ENCODE measurements at regions not wholly inside any gene's neighbourhood (a gene's known extent, or its start where the extent isn't known, plus 50 kb on each side); places are given as distances from the start of the nearest gene placed in this dataset.
"Not testable (repeated sequence)": the region's sequence is repeated elsewhere in the genome, so short reads cannot be mapped to it uniquely, and the experiment has no call there.

DNA sequence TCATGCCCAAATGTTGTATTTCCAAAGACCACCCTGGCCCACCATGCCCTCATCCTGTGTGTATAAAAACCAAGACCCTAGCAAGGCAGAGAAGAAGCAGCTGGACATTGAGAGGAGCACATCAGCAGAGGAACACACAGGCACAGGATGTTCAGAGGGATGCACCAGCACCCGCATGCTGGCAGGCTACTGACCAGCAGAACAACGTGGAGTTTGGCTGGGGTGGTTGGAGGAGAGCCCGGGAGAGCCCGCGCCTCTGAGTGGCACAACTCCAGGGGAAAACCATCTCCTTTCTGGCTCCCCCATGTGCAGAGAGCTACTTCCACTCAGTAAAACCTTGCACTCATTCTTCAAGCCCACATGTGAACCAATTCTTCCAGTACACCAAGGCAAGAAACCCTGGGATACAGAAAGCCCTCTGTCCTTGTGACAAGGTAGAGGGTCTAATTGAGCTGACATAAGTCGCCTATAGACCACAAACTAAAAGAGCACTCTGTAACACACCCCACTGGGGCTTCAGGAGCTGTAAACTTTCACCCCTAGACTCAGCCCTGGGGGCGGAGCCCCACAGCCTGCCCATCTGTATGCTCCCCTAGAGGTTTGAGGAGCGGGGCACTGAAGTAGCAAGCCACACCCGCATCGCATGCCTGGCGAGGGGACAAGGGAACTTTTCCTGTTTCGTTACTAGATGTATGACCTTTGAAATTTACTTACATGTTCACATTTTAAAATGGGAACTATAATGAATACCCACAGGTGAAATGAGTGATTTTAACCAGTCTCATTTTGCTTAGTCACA lies 831.5 kb upstream of the CITED2 start:
- no peaks in the 10 kb centered on the region for H3K27me3 Mint-ChIP-seq
- ATAC-seq (replicated peaks) (no peak), DNase-seq (no peak)
- H3K4me1 Mint-ChIP-seq, result no peaks in the 10 kb centered on the region
- H3K4me3 Mint-ChIP-seq, result no peak overlapping the region
- H3K9me3 Mint-ChIP-seq, result no peaks in the 10 kb centered on the region
- no peaks in the 10 kb centered on the region for H3K36me3 Mint-ChIP-seq
- H3K27ac Mint-ChIP-seq, result no peak overlapping the region

DNA sequence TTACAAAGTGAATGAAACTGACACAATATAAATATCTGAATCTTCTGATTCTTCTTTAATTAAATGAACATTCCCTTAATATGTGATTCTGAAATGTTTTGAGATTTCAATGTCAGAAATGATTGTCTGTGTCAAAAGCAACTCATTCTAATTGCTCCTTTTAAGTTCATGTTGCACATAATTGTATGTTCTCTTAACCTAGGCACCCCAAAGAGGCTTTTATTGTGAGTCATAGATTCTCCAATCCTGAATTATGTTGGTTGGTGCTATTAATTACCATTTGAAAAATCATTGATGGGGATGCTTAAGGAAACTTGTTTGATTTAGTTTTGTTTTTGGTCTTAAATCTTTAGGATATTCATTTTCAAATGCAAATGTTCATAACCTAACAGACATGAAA lies 829.7 kb upstream of the CITED2 start:
- Mint-ChIP-seq H3K36me3 (no peaks in the 10 kb centered on the region), H3K9me3 (no peaks in the 10 kb centered on the region), H3K27me3 (no peaks in the 10 kb centered on the region), H3K4me1 (no peaks in the 10 kb centered on the region), H3K27ac (no peak overlapping the region), H3K4me3 (no peak overlapping the region)
- no peak for ATAC-seq (replicated peaks)
- no peak for DNase-seq

DNA sequence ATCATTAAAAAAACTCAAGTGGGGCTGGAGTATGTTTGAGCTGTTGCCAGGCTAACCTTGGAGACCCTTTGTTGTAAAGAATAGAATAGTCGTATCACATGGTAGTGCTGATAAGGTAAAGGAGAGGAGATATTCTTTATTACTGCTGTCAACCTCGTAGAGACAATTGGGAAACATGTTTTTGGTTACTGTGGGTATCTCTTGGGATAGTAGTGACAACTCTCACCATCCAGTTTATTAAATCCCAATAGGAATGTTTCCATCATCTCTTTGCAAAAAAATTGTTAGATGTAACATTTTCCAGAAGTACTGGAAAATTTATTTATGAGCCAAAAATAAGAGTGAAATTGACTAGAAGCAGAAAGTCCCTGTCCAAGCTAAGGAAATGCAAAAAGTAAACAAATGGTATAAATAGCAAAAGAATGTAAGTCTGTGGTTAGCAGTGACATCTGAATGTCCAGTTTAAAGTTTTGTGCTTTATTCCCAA lies 829.3 kb upstream of the CITED2 start:
- Mint-ChIP-seq H3K27ac (no peak overlapping the region), H3K27me3 (no peaks in the 10 kb centered on the region), H3K9me3 (no peaks in the 10 kb centered on the region), H3K4me3 (no peak overlapping the region), H3K4me1 (no peaks in the 10 kb centered on the region), H3K36me3 (no peaks in the 10 kb centered on the region)
- DNase-seq (no peak), ATAC-seq (replicated peaks) (no peak)

DNA sequence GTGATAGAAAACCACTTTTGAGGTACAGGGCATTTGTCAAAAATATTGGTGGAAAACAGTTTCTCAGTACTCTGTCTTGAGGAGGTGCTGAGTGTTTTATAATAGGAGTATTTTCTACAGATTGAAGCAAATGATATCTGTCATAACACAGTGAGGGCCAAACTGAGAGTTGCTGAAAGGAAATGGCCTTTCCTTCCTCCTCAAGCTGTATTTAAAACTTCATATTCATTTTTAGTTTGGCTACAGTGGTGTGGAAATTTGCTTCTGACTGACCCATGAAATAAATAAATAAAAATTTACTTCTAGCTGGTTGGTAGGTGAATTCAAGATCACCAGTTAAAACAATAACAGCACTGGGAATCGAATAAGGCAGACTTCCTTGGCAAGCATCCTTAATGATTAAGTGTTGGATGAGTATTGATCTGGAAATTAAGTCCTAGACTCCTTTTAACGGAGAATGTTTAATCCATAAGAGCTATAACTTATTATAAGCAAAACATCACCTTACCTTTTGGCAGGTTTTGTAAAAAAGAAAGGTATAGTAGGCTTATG lies 828.6 kb upstream of the CITED2 start:
- no peak overlapping the region for H3K4me3 Mint-ChIP-seq
- ATAC-seq (replicated peaks) (no peak), DNase-seq (no peak)
- no peaks in the 10 kb centered on the region for H3K36me3 Mint-ChIP-seq
- no peaks in the 10 kb centered on the region for H3K4me1 Mint-ChIP-seq
- H3K27ac Mint-ChIP-seq, result no peak overlapping the region
- H3K9me3 Mint-ChIP-seq, result no peaks in the 10 kb centered on the region
- no peaks in the 10 kb centered on the region for H3K27me3 Mint-ChIP-seq

DNA sequence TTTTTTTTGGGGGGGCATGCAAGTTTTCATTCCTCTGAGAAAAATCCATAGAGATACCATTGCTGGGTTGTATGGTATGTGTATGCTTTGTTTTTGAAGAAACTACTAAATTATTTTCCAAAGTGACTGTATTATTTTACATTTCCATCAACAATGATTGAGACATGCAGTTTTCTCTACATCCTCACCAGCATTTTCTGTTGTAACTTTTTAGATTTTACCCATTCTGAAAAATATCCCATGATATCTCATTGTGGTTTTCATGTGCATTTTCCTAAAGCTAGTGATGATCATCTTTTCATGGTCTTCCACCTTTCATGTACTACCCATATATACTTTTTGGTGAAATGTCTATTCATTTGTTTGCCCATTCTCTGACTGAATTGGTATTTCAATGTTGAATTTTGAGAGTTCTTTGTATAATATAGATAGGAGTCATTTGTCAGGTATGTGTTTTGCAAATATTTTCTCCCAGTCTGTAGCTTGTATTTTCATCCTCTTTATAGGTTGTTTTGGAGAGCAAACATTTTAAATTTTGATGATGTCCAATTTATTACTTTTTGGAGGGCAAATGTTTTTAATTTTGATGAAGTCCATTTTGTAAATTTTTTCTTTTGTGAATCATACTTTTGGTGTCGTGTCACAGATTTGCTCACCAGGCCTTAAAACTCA lies 827.5 kb upstream of the CITED2 start:
- ATAC-seq (replicated peaks), result no peak
- H3K27me3 Mint-ChIP-seq, result no peaks in the 10 kb centered on the region

DNA sequence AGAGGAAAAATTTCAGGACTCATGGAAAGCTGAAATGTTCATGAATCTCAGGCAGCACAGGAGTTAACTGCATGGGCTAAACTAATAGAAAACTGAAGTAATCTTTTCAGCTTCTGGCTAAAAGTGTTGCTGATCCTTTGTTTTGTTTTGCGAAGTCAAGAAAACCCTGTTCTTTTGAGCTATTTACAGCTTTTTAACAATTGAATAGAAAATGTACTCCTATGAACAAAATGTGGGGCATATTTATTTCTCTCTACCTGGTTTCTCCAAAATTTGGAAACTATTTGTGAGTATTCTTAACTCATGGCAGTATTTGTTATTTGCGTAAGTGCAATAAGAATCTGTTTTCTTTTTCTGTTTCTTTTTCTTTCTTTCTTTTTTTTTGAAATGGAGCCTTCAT lies 818.8 kb upstream of the CITED2 start:
- no peak overlapping the region for H3K27ac Mint-ChIP-seq
- ATAC-seq (replicated peaks) (no peak), DNase-seq (no peak)
- no peaks in the 10 kb centered on the region for H3K36me3 Mint-ChIP-seq
- no peaks in the 10 kb centered on the region for H3K27me3 Mint-ChIP-seq
- no peaks in the 10 kb centered on the region for H3K4me1 Mint-ChIP-seq
- H3K4me3 Mint-ChIP-seq, result no peak overlapping the region
- peaks cover 12 to 15% of the 10 kb centered on the region in 2 donors for H3K9me3 Mint-ChIP-seq

More for the DNA sequence above, 827.5 kb upstream of the CITED2 start:
- no peaks in the 10 kb centered on the region for H3K36me3 Mint-ChIP-seq
- H3K9me3 Mint-ChIP-seq, result no peaks in the 10 kb centered on the region
- no peak overlapping the region for H3K27ac Mint-ChIP-seq
- H3K4me3 Mint-ChIP-seq, result no peak overlapping the region
- no peak for DNase-seq
- no peaks in the 10 kb centered on the region for H3K4me1 Mint-ChIP-seq

DNA sequence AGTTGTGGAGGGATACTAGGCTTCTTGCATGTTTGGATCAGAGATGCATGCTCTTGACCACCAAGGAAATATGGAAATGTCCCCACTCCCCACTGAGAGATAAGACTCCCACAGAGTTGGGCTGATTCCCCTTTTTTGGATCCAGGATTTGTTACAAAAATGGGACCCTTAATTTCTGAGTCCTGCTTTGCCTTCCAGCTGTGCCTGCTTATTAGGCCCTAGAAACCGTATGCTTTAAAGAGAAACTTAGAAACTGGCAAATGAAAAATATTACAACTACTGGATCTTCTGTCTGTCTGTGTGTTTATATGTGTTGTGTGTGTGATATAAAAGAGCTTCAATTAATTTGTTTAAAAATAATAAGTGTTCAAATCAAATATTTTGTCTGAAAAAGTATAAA lies 817.6 kb upstream of the CITED2 start:
- no peak overlapping the region for H3K27ac Mint-ChIP-seq
- H3K4me3 Mint-ChIP-seq, result no peak overlapping the region
- H3K27me3 Mint-ChIP-seq, result no peaks in the 10 kb centered on the region
- H3K36me3 Mint-ChIP-seq, result no peaks in the 10 kb centered on the region
- ATAC-seq (replicated peaks), result no peak
- no peaks in the 10 kb centered on the region for H3K4me1 Mint-ChIP-seq
- peaks cover 12 to 19% of the 10 kb centered on the region in 2 donors for H3K9me3 Mint-ChIP-seq
- DNase-seq, result no peak

DNA sequence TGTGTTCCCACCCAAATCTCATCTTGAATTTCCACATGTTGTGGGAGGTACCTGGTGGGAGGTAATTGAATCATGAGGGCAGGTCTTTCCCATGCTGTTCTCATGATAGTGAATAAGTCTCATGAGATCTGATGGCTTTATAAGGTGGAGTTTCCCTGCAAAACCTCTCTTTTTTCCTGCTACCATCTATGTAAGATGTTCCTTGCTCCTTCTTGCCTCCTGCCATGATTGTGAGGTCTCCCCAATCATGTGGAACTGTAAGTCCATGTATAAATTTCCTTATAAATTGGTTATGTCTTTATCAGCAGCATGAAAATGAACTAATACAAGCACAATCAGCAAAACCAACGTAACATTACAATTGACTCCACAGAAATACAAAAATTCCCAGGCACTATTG lies 814.8 kb upstream of the CITED2 start:
- peaks cover 8 to 14% of the 10 kb centered on the region in 2 donors for H3K9me3 Mint-ChIP-seq
- not testable (repeated sequence) for DNase-seq

DNA sequence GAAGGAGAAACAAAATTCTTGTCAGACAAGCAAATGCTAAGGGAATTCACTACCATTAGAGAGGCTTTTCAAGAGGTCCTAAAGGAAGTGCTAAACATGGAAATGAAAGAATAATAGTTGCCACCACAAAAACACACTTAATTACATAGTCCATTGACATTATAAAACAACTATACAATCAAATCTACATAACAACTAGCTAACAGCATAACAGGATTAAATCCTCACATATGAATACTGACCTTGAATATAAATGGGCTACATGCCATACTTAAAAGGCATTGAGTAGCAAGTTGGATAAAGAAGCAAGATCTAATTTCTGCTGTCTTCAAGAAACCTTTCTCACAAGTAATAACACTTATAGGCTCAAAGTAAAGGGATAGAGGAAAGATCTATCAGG lies 811.5 kb upstream of the CITED2 start:
- no peaks in the 10 kb centered on the region for H3K4me1 Mint-ChIP-seq
- no peak overlapping the region for H3K27ac Mint-ChIP-seq
- no peaks in the 10 kb centered on the region for H3K36me3 Mint-ChIP-seq
- no peak overlapping the region for H3K4me3 Mint-ChIP-seq
- ATAC-seq (replicated peaks) (no peak), DNase-seq (no peak)
- H3K27me3 Mint-ChIP-seq, result no peaks in the 10 kb centered on the region
- H3K9me3 Mint-ChIP-seq, result peaks cover 6 to 8% of the 10 kb centered on the region in 2 donors

More for the DNA sequence above, 814.8 kb upstream of the CITED2 start:
- H3K36me3 Mint-ChIP-seq; H3K27ac Mint-ChIP-seq; H3K4me3 Mint-ChIP-seq; H3K4me1 Mint-ChIP-seq; H3K27me3 Mint-ChIP-seq; ATAC-seq (replicated peaks): not testable (repeated sequence)

DNA sequence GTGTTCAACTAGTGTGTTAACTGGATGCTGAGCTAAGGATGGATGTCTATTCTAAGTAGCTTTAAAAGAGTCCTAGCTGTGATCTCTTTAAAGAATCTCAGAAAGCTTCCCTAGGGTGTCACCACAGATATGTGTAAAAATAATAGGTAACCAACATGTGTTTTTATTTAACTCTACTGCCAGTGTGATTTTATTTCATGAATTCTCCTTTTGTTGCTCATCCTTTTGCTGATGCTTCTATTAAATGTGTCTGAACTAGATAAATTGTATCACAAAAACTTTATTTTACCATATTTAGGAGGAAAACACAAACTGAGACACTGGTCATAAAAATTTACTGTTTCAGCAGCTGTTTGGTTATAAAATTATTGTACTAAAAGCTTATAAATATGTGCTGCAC lies 809.4 kb upstream of the CITED2 start:
- no peaks in the 10 kb centered on the region for H3K27me3 Mint-ChIP-seq
- ATAC-seq (replicated peaks), result no peak

DNA sequence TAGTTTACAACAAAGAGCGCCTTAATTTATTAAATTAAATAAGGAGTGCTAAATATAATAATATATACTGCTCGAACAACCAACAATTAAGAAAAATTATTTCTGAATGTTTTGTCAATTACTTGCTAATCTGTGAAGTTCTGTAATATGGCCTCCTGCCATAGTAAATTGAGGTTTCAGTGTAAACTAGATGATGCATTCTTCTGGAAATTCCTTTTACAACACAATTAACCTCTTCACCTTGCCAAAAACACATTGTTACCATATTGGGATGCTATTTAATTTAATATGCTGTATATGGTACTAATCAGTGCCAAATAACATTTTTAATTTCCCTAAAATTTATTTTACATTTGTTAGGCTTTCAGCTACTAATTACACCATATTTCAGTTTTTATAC lies 808.4 kb upstream of the CITED2 start:
- ATAC-seq (replicated peaks) (no peak), DNase-seq (no peak)
- H3K9me3 Mint-ChIP-seq, result peaks cover 0 to 3% of the 10 kb centered on the region in 2 donors
- no peaks in the 10 kb centered on the region for H3K36me3 Mint-ChIP-seq
- H3K4me3 Mint-ChIP-seq, result no peak overlapping the region
- H3K27ac Mint-ChIP-seq, result no peak overlapping the region
- no peaks in the 10 kb centered on the region for H3K27me3 Mint-ChIP-seq
- no peaks in the 10 kb centered on the region for H3K4me1 Mint-ChIP-seq

More for the DNA sequence above, 809.4 kb upstream of the CITED2 start:
- no peaks in the 10 kb centered on the region for H3K4me1 Mint-ChIP-seq
- no peaks in the 10 kb centered on the region for H3K36me3 Mint-ChIP-seq
- H3K4me3 Mint-ChIP-seq, result no peak overlapping the region
- peaks cover 1 to 5% of the 10 kb centered on the region in 2 donors for H3K9me3 Mint-ChIP-seq
- DNase-seq, result no peak
- no peak overlapping the region for H3K27ac Mint-ChIP-seq

DNA sequence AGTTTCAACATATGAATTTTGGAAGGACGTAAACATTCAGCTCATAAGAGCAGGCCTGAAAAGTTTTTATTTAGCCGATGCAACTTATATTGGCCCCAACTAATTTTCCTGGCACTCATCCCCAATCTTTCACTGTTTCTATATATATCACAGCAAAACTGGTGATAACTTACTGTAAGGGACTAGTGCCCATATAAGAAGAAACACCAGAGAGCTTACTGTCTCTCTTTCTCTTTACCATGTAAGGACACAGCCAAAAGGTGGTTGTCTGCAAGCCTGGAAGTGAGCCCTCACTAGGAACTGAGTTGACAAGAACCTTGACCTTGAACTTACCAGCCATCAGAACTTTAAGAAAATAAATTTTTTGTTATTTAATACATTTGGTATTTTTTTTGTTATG lies 807.4 kb upstream of the CITED2 start:
- H3K4me1 Mint-ChIP-seq, result no peaks in the 10 kb centered on the region
- H3K4me3 Mint-ChIP-seq, result no peak overlapping the region
- DNase-seq (no peak), ATAC-seq (replicated peaks) (no peak)
- no peak overlapping the region for H3K27ac Mint-ChIP-seq
- H3K27me3 Mint-ChIP-seq, result no peaks in the 10 kb centered on the region
- no peaks in the 10 kb centered on the region for H3K36me3 Mint-ChIP-seq
- no peaks in the 10 kb centered on the region for H3K9me3 Mint-ChIP-seq

DNA sequence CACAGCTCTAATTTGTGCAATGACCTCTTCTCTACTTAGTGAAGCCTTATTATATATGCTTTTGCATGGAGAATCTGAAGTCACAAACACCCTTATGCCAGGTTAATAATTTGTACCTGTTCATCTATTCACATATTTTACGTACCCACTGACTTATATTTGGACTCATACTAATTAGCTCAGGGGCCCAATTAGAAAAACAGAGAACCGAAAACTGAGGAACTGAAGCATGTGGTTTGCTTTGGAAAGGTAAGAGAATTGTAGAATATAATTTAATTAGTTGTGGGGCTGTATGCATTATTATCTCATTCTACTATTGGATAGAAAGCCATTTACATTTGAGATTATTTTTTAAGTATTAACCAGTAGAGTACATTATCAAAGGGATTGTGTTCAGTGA lies 805.9 kb upstream of the CITED2 start:
- Mint-ChIP-seq H3K27ac (no peak overlapping the region), H3K4me3 (no peak overlapping the region), H3K27me3 (no peaks in the 10 kb centered on the region), H3K9me3 (no peaks in the 10 kb centered on the region), H3K36me3 (no peaks in the 10 kb centered on the region), H3K4me1 (no peaks in the 10 kb centered on the region)
- DNase-seq, result no peak
- ATAC-seq (replicated peaks), result no peak

DNA sequence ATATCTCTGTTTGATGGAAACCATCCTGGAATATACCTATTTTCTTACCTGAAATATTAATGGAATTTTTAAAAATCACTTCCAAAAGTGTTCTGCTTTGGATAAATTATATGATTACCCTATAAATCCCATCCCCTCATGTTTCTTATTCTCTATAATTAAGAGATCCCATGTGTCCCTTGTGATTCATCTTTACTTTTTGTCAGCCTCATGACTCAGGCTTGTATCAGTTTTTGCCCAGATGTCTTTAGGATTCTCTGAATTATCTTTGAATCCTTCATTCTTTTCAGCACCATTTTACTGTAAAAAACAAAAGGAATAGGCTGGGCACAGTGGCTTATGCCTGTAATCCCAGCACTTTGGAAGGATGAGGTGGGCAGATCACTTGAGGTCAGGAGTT lies 804.5 kb upstream of the CITED2 start:
- Mint-ChIP-seq H3K27me3 (no peaks in the 10 kb centered on the region), H3K4me3 (no peak overlapping the region), H3K27ac (no peak overlapping the region), H3K9me3 (no peaks in the 10 kb centered on the region), H3K36me3 (no peaks in the 10 kb centered on the region), H3K4me1 (no peaks in the 10 kb centered on the region)
- no peak for DNase-seq
- no peak for ATAC-seq (replicated peaks)

DNA sequence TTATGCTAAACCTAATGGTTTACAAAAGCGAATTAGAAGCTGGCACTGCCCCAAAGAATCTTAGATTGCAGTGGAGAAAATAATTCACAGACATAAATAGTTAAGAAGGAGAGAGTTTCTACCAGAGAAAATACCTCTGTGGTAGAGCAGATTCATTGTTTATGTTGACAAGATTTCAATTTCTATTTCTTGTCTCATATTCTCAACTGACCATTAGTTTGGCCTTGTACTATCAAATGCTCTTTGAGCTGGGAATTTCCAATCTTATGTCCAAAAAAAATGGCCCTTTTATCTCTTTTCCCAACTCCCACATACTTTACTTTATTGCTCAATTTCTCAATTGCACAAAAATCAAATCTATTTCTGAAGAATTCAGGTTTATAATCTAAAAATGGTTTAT lies 804.1 kb upstream of the CITED2 start:
- DNase-seq (no peak), ATAC-seq (replicated peaks) (no peak)
- H3K36me3 Mint-ChIP-seq, result no peaks in the 10 kb centered on the region
- H3K27ac Mint-ChIP-seq, result no peak overlapping the region
- no peaks in the 10 kb centered on the region for H3K9me3 Mint-ChIP-seq
- no peaks in the 10 kb centered on the region for H3K4me1 Mint-ChIP-seq
- no peaks in the 10 kb centered on the region for H3K27me3 Mint-ChIP-seq
- H3K4me3 Mint-ChIP-seq, result no peak overlapping the region

Measured in stimulated activated naive B cell treated with anti-CD40 and anti-IgM and Interleukin-4, amounts not matched to agents 10 μg/mL and 1 μg/mL and 100 μg/mL, for 72 hours (primary cell).